ENCODE measurements at regions not wholly inside any gene's neighbourhood (a gene's known extent, or its start where the extent isn't known, plus 50 kb on each side); places are given as distances from the start of the nearest gene placed in this dataset.

DNA sequence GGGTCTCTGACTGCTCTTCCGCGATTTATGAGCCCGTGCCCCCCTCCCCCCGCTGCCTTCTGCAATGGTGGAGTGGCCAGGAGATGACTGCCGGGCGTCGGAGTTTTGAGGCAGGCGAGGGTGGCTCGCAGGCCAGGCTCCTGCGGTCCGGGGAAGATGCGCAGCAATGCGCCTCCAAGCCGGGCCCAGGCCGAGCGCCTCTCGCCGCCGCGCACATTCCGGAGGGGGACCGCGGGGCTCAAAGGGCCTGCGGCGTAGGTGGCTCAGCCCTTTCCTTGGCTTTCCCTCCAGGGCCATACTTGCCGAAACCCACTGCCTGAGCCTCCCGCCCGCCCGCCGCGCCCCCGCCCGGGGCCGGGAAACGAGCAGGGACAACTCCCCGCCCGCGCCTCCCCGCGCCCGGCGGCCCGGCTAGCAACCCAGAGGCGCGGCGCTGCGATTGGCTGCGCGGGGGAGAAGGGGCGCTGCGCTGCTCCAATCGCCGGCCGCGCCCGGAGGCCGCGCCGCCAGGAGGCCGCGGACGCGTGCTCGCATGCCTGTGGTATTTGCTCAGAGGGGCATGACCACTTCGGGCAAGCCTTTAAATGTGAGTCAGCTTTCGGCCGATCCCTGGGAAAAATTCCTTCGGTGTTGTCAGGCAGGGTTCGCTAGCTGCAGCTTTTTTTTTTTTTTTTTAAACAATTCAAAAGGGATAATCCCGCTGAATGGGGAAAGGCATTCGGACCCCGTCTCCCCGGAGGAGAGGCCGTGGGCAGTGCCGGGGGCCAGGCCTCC lies 157.9 kb upstream of the PARP11 start:
- no peak overlapping the region for H3K27ac Mint-ChIP-seq
- peak; percentile 68 for DNase-seq
- H3K4me3 Mint-ChIP-seq, result peak overlapping the region; percentile 52
- ATAC-seq (ENCODE audit: low read depth), result peak; percentile 98
- TF ChIP-seq, protein P1, sequence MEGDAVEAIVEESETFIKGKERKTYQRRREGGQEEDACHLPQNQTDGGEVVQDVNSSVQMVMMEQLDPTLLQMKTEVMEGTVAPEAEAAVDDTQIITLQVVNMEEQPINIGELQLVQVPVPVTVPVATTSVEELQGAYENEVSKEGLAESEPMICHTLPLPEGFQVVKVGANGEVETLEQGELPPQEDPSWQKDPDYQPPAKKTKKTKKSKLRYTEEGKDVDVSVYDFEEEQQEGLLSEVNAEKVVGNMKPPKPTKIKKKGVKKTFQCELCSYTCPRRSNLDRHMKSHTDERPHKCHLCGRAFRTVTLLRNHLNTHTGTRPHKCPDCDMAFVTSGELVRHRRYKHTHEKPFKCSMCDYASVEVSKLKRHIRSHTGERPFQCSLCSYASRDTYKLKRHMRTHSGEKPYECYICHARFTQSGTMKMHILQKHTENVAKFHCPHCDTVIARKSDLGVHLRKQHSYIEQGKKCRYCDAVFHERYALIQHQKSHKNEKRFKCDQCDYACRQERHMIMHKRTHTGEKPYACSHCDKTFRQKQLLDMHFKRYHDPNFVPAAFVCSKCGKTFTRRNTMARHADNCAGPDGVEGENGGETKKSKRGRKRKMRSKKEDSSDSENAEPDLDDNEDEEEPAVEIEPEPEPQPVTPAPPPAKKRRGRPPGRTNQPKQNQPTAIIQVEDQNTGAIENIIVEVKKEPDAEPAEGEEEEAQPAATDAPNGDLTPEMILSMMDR (IDR thresholded peaks at IDR 0.05), result no peak
- ChIA-PET CTCF (no interaction called here), POLR2A (interaction anchor here (1.2 kb wide), 1 partner anchor 237 kb away, joined by 5 read pairs; no protein-coding TSS in a partner anchor)
- H3K27me3 Mint-ChIP-seq, result peaks cover 11% of the 10 kb centered on the region
- peaks cover 12% of the 10 kb centered on the region for H3K4me1 Mint-ChIP-seq
- no peaks in the 10 kb centered on the region for H3K36me3 Mint-ChIP-seq (ENCODE audit: low read depth)
- intact Hi-C loops (cut with micrococcal nuclease), result loop anchor here (2.0 kb wide), 1 partner anchor 76 kb away; no protein-coding TSS in a partner anchor
- H3K9me3 Mint-ChIP-seq, result no peaks in the 10 kb centered on the region

DNA sequence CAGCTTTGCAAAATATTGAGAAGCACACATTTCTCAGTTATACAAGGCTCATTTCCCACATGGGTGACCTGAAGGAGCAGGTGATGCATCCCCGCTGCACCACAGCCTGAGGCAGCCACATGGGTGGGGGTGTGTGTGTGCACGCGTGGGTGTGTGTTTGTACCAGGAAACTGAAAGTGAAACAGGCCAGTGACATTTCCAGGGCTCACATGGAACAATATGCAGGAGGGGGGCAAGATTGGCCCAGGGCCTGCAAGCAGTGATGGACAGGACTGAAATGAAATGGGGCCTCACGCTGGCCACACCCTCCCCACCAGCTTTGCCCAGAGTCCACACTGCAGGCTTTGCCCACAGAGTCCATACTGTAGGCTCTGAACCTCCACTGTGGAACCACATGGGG lies 154.2 kb upstream of the PARP11 start:
- DNase-seq, result no peak
- no peak for ATAC-seq (ENCODE audit: low read depth)
- TF ChIP-seq, protein P1 (IDR thresholded peaks at IDR 0.05), result no peak
- Mint-ChIP-seq H3K4me1 (peaks cover 12% of the 10 kb centered on the region), H3K9me3 (no peaks in the 10 kb centered on the region), H3K27ac (no peak overlapping the region), H3K36me3 (ENCODE audit: low read depth) (no peaks in the 10 kb centered on the region), H3K27me3 (peaks cover 15% of the 10 kb centered on the region), H3K4me3 (no peak overlapping the region)
- ChIA-PET CTCF (no interaction called here), POLR2A (no interaction called here)
- intact Hi-C loops (cut with micrococcal nuclease), result no loop called here

DNA sequence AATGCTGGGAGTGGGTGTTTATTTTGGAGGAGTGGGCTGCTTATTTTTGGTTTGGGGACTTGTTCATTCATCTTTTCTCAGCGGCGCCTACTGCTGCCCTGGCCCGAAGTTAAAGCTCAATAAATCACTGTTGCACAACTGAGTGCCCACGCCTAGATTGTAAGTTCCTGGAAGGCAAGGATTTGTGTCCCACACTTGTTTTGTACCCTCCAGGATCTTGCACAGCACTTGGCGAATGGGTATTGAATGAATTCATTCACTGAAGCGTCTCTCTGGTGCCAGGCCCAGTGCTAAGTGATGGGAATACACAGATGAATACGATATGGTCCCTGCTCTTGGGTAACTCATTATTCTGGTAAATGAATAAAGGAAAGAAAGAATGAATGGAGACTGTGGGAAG lies 153.3 kb upstream of the PARP11 start:
- no peak overlapping the region for H3K27ac Mint-ChIP-seq
- peaks cover 9% of the 10 kb centered on the region for H3K4me1 Mint-ChIP-seq
- POLR2A ChIA-PET, result no interaction called here
- TF ChIP-seq, protein P1 (IDR thresholded peaks at IDR 0.05), result no peak
- intact Hi-C loops (cut with micrococcal nuclease), result no loop called here
- peaks cover 10% of the 10 kb centered on the region for H3K27me3 Mint-ChIP-seq
- ATAC-seq (ENCODE audit: low read depth) (no peak), DNase-seq (no peak)
- H3K9me3 Mint-ChIP-seq, result no peaks in the 10 kb centered on the region
- CTCF ChIA-PET, result no interaction called here
- no peaks in the 10 kb centered on the region for H3K36me3 Mint-ChIP-seq (ENCODE audit: low read depth)
- H3K4me3 Mint-ChIP-seq, result no peak overlapping the region

DNA sequence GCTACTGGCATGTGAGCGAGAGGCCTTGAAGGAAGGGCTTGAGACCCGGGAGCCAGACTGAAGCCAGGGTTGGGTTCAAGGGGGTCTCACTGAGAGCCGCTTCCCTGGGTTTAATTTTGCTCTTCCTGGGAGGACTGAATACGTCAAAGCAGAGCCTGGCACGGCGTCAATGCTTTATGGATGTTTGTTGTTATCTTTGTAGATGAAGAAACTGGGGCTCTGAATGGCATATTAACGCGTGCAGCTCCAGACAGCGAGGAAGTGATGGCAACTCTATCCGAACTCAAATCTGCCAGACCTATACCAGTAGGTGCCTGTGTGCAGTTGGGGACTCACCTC lies 152.8 kb upstream of the PARP11 start:
- Mint-ChIP-seq H3K27ac (no peak overlapping the region), H3K36me3 (ENCODE audit: low read depth) (no peaks in the 10 kb centered on the region), H3K9me3 (no peaks in the 10 kb centered on the region), H3K4me3 (no peak overlapping the region), H3K4me1 (peaks cover 9% of the 10 kb centered on the region), H3K27me3 (peaks cover 10% of the 10 kb centered on the region)
- TF ChIP-seq, protein P1 (IDR thresholded peaks at IDR 0.05), result no peak
- intact Hi-C loops (cut with micrococcal nuclease), result no loop called here
- DNase-seq (no peak), ATAC-seq (ENCODE audit: low read depth) (no peak)
- POLR2A ChIA-PET, result no interaction called here
- CTCF ChIA-PET, result no interaction called here

DNA sequence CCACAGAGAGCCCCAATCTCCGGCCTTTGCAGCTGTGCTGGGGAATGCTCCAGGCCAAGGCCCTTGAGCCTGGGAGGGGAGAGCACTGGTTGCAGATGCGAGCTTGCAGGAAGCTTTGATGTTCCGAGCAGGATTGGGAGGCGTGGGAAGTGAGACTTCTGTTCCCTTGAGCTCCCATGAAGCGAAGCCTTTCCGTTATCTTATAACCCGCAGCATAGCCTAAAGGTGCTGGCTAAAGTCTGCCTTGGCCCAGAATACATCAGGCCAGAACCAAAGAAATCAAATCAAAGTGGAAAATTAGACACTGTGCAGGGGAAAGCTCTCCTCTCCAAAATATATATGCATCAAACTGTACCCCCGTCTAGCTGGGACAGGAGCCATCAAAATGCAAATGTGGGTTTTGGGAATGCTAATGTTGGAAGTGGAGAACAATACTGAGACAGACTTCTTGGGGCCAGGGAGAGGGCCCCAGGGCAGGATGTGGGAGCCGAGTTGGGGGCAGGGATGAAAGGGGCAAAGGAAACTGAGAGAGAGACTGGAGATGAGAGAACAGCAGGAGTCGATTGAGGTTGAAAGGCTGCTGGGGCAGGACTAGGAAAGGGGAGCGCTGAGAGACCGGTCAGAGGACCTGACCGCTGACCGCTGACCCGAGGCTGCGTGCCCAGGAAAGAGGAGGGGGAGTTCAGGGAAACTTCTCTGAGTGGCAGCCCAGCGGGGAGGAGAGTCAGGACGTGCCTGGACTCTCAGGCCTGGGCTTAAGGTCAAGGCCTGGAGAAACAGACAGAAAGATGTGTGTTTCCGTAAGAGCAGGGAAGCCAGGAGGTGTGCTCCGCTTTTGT lies 152.2 kb upstream of the PARP11 start:
- H3K9me3 Mint-ChIP-seq, result no peaks in the 10 kb centered on the region
- DNase-seq (no peak), ATAC-seq (ENCODE audit: low read depth) (no peak)
- intact Hi-C loops (cut with micrococcal nuclease), result no loop called here
- ChIA-PET CTCF (no interaction called here), POLR2A (no interaction called here)
- peaks cover 6% of the 10 kb centered on the region for H3K4me1 Mint-ChIP-seq
- peaks cover 8% of the 10 kb centered on the region for H3K27me3 Mint-ChIP-seq
- no peaks in the 10 kb centered on the region for H3K36me3 Mint-ChIP-seq (ENCODE audit: low read depth)
- TF ChIP-seq, protein P1 (IDR thresholded peaks at IDR 0.05), result no peak
- no peak overlapping the region for H3K4me3 Mint-ChIP-seq
- no peak overlapping the region for H3K27ac Mint-ChIP-seq

All from activated B cell treated with CpG ODN at 0.5 μM for 24 hours (primary cell).